ENCODE measurements at regions not wholly inside any gene's neighbourhood (a gene's known extent, or its start where the extent isn't known, plus 50 kb on each side); places are given as distances from the start of the nearest gene placed in this dataset.

GRCh38 chr14:82878951-82879350 is 1345.3 kb upstream of the SEL1L start:
- TF ChIP-seq POLR2A (IDR thresholded peaks at IDR 0.05) (no peak), CTCF (IDR thresholded peaks at IDR 0.05) (no peak)
